Neural crest cell (in vitro differentiated cells): ENCODE measurements at regions not wholly inside any gene's neighbourhood (a gene's known extent, or its start where the extent isn't known, plus 50 kb on each side); places are given as distances from the start of the nearest gene placed in this dataset.

Experiments
- DNase-seq: peaks from one replicate; pipeline ENCODE4 v3.0.0; 2021; ENCODE audit warnings: low read depth, mixed read lengths, low spot score
- H3K27ac Mint-ChIP-seq: one replicate; pipeline ENCODE4 v1.8.0; 2021; ENCODE audit warnings: mild to moderate bottlenecking, mixed read lengths; ENCODE audit not compliant: unreplicated experiment
- H3K27me3 Mint-ChIP-seq: 2 replicates; pipeline ENCODE4 v1.8.0; 2021; ENCODE audit warnings: low read depth, mild to moderate bottlenecking, mixed read lengths
- H3K36me3 Mint-ChIP-seq: 2 replicates; pipeline ENCODE4 v1.8.0; 2021; ENCODE audit warnings: low read depth, mild to moderate bottlenecking, mixed read lengths
- H3K4me1 Mint-ChIP-seq: 2 replicates; pipeline ENCODE4 v1.8.0; 2021; ENCODE audit warnings: mixed read lengths
- H3K4me3 Mint-ChIP-seq: one replicate; pipeline ENCODE4 v1.8.0; 2021; ENCODE audit warnings: mild to moderate bottlenecking, mixed read lengths
- H3K9me3 Mint-ChIP-seq: 2 replicates; pipeline ENCODE4 v1.8.0; 2021; ENCODE audit warnings: mixed read lengths
- TF ChIP-seq, protein P1 (sequence below): fragments of 200-600 bp; sonication (generic); conservative IDR thresholded peaks from 2 replicates; pipeline ENCODE4 v1.5.0; 2021; ENCODE audit warnings: antibody characterized with exemption, mild to moderate bottlenecking

DNA sequence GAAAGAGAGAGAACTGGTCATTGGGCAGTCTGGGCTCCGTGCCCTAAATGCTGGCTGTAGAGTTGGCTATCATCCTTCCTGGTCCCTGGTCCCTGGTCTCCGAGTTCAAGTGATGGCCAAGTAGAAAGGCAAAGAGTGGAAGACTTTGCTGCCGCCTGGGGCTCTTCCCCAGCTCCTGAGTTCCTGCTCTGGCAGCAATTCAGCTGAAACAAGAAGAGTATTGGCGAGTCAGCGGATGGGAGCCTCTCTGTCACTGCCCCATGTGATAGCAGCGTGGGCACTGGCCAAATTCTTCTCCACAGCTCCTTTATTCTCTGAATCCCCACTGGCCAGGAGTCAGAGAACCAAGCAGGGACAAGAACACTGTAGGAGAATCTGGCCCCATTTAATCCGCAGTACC, 351.0 kb upstream of the POU3F3 start:
- Mint-ChIP-seq H3K36me3 (no peaks in the 10 kb centered on the region), H3K27ac (no peak overlapping the region), H3K27me3 (no peaks in the 10 kb centered on the region), H3K4me1 (peaks cover 37% of the 10 kb centered on the region), H3K4me3 (no peak overlapping the region), H3K9me3 (no peaks in the 10 kb centered on the region)
- DNase-seq: no peak
- TF ChIP-seq, protein P1, sequence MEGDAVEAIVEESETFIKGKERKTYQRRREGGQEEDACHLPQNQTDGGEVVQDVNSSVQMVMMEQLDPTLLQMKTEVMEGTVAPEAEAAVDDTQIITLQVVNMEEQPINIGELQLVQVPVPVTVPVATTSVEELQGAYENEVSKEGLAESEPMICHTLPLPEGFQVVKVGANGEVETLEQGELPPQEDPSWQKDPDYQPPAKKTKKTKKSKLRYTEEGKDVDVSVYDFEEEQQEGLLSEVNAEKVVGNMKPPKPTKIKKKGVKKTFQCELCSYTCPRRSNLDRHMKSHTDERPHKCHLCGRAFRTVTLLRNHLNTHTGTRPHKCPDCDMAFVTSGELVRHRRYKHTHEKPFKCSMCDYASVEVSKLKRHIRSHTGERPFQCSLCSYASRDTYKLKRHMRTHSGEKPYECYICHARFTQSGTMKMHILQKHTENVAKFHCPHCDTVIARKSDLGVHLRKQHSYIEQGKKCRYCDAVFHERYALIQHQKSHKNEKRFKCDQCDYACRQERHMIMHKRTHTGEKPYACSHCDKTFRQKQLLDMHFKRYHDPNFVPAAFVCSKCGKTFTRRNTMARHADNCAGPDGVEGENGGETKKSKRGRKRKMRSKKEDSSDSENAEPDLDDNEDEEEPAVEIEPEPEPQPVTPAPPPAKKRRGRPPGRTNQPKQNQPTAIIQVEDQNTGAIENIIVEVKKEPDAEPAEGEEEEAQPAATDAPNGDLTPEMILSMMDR: no peak

DNA sequence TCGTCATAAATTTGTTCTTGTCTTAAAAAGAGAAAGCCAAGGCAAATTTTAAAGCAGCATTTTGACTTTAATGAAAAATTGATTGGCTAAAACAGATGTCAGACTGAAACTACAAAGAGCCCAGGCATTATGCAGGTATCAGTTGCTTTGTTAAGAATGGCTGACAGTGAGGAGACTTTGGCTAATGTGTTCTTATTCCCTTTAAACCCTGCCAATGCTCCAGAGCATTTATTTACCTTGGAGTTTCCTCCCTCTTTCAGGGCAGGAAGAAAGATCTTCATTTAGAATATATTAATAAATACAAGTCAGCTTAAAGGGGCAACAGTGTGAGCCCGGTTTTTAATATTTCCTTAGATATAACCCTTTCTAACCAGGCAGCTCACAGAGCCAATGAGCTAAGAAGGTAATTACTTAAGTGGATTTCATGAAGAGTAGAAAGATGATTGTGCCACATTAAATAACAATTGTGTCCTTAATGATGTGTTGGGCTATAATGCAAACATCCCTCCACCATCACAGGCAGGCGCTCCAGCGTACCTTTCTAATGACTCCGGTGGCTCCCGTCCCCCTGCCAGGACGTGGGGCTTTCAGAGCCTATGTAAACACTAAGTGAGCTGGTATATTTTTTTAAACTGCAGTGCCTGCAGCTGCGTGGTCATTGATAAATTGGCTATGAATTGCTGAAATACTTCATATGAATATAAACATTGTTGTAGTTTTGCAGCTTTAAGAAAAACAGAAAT, 349.4 kb upstream of the POU3F3 start:
- TF ChIP-seq, protein P1: no peak
- H3K27me3 Mint-ChIP-seq: no peaks in the 10 kb centered on the region
- no peak overlapping the region for H3K4me3 Mint-ChIP-seq
- no peaks in the 10 kb centered on the region for H3K9me3 Mint-ChIP-seq
- peaks cover 36% of the 10 kb centered on the region for H3K4me1 Mint-ChIP-seq
- no peak for DNase-seq
- H3K36me3 Mint-ChIP-seq: no peaks in the 10 kb centered on the region
- no peak overlapping the region for H3K27ac Mint-ChIP-seq

DNA sequence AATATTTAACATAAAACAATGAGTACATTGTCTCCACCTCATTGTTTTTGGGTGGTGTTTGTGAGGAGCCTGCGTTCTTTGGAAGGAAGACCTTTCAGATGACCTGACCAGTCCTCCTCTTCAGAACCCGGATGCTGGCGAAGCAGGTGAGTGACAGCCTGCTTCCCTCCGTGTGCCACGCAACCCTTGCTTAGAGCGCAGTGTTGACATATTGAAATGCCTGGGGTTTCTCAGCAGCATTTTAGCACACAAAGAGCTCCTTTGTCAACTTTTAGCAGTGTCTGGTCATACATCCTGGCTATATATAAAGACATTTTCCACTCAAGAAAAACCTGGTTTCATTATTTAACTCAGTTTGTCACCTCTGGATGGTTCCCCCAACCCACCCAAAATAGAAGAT, 335.7 kb upstream of the POU3F3 start:
- Mint-ChIP-seq H3K27ac (no peak overlapping the region), H3K9me3 (peaks cover 2% of the 10 kb centered on the region), H3K4me3 (no peak overlapping the region), H3K36me3 (no peaks in the 10 kb centered on the region), H3K4me1 (peaks cover 19% of the 10 kb centered on the region), H3K27me3 (no peaks in the 10 kb centered on the region)
- no peak for DNase-seq
- TF ChIP-seq, protein P1: no peak

DNA sequence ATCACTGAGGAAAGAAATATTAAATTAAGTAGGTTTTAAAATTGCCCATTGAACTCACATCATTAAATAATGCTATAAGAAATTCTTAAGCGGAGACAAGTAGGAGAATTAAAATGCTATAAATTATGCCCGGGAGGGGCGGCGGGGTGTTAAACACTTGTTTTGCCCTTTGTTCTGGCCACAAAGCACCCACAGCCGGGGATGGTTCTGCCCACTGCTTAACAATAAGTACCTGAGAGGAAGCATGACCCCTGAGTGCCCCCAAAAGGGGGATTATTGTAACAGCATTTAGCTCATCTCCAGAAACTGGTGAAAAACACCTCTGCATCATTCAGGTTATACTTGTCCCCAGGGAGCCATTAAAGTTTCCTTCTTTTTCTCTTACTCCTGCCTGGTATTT, 332.7 kb upstream of the POU3F3 start:
- Mint-ChIP-seq H3K27ac (no peak overlapping the region), H3K4me1 (peaks cover 19% of the 10 kb centered on the region), H3K9me3 (no peaks in the 10 kb centered on the region), H3K36me3 (no peaks in the 10 kb centered on the region), H3K27me3 (no peaks in the 10 kb centered on the region), H3K4me3 (no peak overlapping the region)
- no peak for DNase-seq
- TF ChIP-seq, protein P1: no peak

DNA sequence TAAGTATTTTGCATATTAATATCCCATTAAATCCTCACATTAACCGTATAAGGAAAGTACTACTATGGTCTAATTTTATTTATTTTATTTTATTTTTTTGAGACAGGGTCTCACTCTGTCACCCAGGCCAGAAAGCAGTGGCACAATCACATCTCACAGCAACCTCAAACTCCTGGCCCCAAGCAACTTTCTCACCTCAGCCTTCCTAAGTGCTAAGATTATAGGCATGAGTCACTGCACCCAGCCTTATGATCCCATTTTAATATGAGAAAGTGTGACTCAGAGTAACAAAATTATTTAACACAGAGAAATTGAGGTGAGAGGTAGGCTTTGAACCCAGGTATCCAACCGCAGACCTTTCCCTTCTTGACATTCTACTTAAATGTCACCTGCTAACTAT, 330.0 kb upstream of the POU3F3 start:
- DNase-seq: no peak
- TF ChIP-seq, protein P1: no peak
- no peak overlapping the region for H3K27ac Mint-ChIP-seq
- peaks cover under 1% of the 10 kb centered on the region for H3K36me3 Mint-ChIP-seq
- no peaks in the 10 kb centered on the region for H3K27me3 Mint-ChIP-seq
- H3K9me3 Mint-ChIP-seq: no peaks in the 10 kb centered on the region
- H3K4me3 Mint-ChIP-seq: no peak overlapping the region
- peaks cover 16% of the 10 kb centered on the region for H3K4me1 Mint-ChIP-seq
